Aorta (tissue), 5 donors: ENCODE measurements at regions not wholly inside any gene's neighbourhood (a gene's known extent, or its start where the extent isn't known, plus 50 kb on each side); places are given as distances from the start of the nearest gene placed in this dataset.

Source experiments
- ATAC-seq: fragments of 200-7000 bp; cut with Tn5 transposase; one replicate; pipeline ENCODE4 v1.9.1; 2022; ENCODE audit warnings: moderate library complexity; ENCODE audit not compliant: low FRiP score
- DNase-seq, 2 donors: peaks; one replicate each; pipeline ENCODE4 v3.0.0-alpha.2; 2020
- H3K27ac ChIP-seq, 2 donors: one replicate each; pipeline ENCODE4 v1.5.1; 2013; ENCODE audit warnings: low read length in 2 of 2, mild to moderate bottlenecking in 2 of 2, moderate library complexity in 2 of 2, control low read depth in 1 of 2, inconsistent platforms in 1 of 2, low read depth in 1 of 2
- H3K27me3 ChIP-seq, 2 donors: one replicate each; pipeline ENCODE4 v1.6.1; 2013; ENCODE audit warnings: control low read depth in 1 of 2, low read length in 1 of 2, mild to moderate bottlenecking in 1 of 2, moderate library complexity in 1 of 2; ENCODE audit not compliant: insufficient read depth in 2 of 2, control insufficient read depth in 1 of 2
- H3K36me3 ChIP-seq, 2 donors: one replicate each; pipeline ENCODE4 v1.6.1; 2013; ENCODE audit warnings: control low read depth in 1 of 2, low read length in 1 of 2, mild to moderate bottlenecking in 1 of 2; ENCODE audit not compliant: insufficient read depth in 2 of 2, control insufficient read depth in 1 of 2
- H3K4me1 ChIP-seq, 2 donors: one replicate each; pipeline ENCODE4 v1.6.1; 2013; ENCODE audit warnings: low read length in 2 of 2, control low read depth in 1 of 2, mild to moderate bottlenecking in 1 of 2, moderate library complexity in 1 of 2; ENCODE audit not compliant: insufficient read depth in 2 of 2, control insufficient read depth in 1 of 2
- H3K4me3 ChIP-seq, 2 donors: one replicate each; pipeline ENCODE4 v1.5.1; 2013; ENCODE audit warnings: low read length in 2 of 2, control low read depth in 1 of 2, mild to moderate bottlenecking in 1 of 2
- H3K9me3 ChIP-seq: one replicate; pipeline ENCODE4 v1.6.1; 2013; ENCODE audit warnings: mild to moderate bottlenecking, low read length; ENCODE audit not compliant: control insufficient read depth
- WGBS, 2 donors: extraction: QIAGEN DNeasy Blood & Tissue Kit; methylation state at CpG; one replicate each; pipeline ENCODE4 v1.1.7; 2013; 5-methylcytosine and 5-hydroxymethylcytosine counted together
- intact Hi-C, 2 donors: fragments of 100-400 bp; cut with DNase I; formaldehyde crosslinking; loops; one replicate each; pipeline versions ENCODE4 v1.14.2 to v1.15.0; 2022
- donor health status: healthy with polysubstance abuse.
- donor health status: Bipolar disorder and iron deficiency.
- donor health status: DM: no; HTN: no; CAD: no.
- donor health status: DM: no; HTN: no; CAD: no.
- donor health status: DM: yes; HTN: yes; CAD: no.

- peak overlapping the region in 1 of 2 donors; percentile 94 for H3K27ac ChIP-seq
- H3K27me3 ChIP-seq: no peaks in the 10 kb centered on the region
- H3K9me3 ChIP-seq: no peaks in the 10 kb centered on the region
- H3K4me1 ChIP-seq: peaks cover 3 to 4% of the 10 kb centered on the region in 2 donors
- ATAC-seq: no peak
- DNase-seq: no peak
- no peak overlapping the region for H3K4me3 ChIP-seq
- no peaks in the 10 kb centered on the region for H3K36me3 ChIP-seq
- intact Hi-C loops: loop anchor here in 1 of 2 donors (1.0 kb wide), 1 partner anchor 270 kb away; no protein-coding TSS in a partner anchor
- 48 to 50% methylated on average over 10 of the region's 10 CpGs for WGBS, 2 donors
Measured at GRCh38 chr10:4074545-4075407, 289.8 kb upstream of the KLF6 start.

- 4% methylated on average over 1 of the region's 1 CpG for WGBS, 2 donors
- Histone ChIP-seq H3K36me3 (no peaks in the 10 kb centered on the region), H3K4me1 (peaks cover 3 to 4% of the 10 kb centered on the region in 2 donors)
Measured at GRCh38 chr10:4073912-4074311, 288.9 kb upstream of the KLF6 start.

GRCh38 chr10:4070921-4071660 is 286.1 kb upstream of the KLF6 start:
- Histone ChIP-seq H3K27me3 (no peaks in the 10 kb centered on the region), H3K9me3 (no peaks in the 10 kb centered on the region), H3K4me3 (no peak overlapping the region), H3K4me1 (peaks cover 3 to 4% of the 10 kb centered on the region in 2 donors), H3K36me3 (no peaks in the 10 kb centered on the region), H3K27ac (no peak overlapping the region)
- WGBS, 2 donors: 84 to 89% methylated on average over 11 of the region's 11 CpGs
- intact Hi-C loops: no loop called here
- no peak for DNase-seq
- ATAC-seq: no peak

More at GRCh38 chr10:4073912-4074311, 288.9 kb upstream of the KLF6 start:
- no peak overlapping the region for H3K4me3 ChIP-seq
- DNase-seq (peak; percentile 80 to 82), ATAC-seq (peak; percentile 72)
- no peaks in the 10 kb centered on the region for H3K27me3 ChIP-seq
- intact Hi-C loops: loop anchor here in 1 of 2 donors (1.0 kb wide), 1 partner anchor 270 kb away; no protein-coding TSS in a partner anchor
- H3K27ac ChIP-seq: peak overlapping the region in 1 of 2 donors; percentile 78
- H3K9me3 ChIP-seq: no peaks in the 10 kb centered on the region

GRCh38 chr10:4070184-4070583 is 285.2 kb upstream of the KLF6 start:
- no peak for ATAC-seq
- DNase-seq: no peak
- H3K4me1 ChIP-seq: peaks cover 3 to 4% of the 10 kb centered on the region in 2 donors
- H3K9me3 ChIP-seq: no peaks in the 10 kb centered on the region
- no peak overlapping the region for H3K4me3 ChIP-seq
- H3K36me3 ChIP-seq: no peaks in the 10 kb centered on the region
- intact Hi-C loops: no loop called here
- no peaks in the 10 kb centered on the region for H3K27me3 ChIP-seq
- 2 to 6% methylated on average over 1 of the region's 1 CpG for WGBS, 2 donors
- H3K27ac ChIP-seq: no peak overlapping the region

GRCh38 chr10:4069491-4069890 is 284.5 kb upstream of the KLF6 start:
- Histone ChIP-seq H3K4me3 (no peak overlapping the region), H3K4me1 (peaks cover 0 to 3% of the 10 kb centered on the region in 2 donors), H3K9me3 (no peaks in the 10 kb centered on the region), H3K36me3 (no peaks in the 10 kb centered on the region), H3K27ac (peak overlapping the region in 1 of 2 donors; percentile 89), H3K27me3 (no peaks in the 10 kb centered on the region)
- ATAC-seq: no peak
- intact Hi-C loops: loop anchor here (10.0 kb wide), 2 partner anchors 275 to 835 kb away; no protein-coding TSS in a partner anchor
- WGBS, 2 donors: 48 to 50% methylated on average over 3 of the region's 3 CpGs
- no peak for DNase-seq

- WGBS, 2 donors: 96 to 99% methylated on average over 3 of the region's 3 CpGs
- H3K36me3 ChIP-seq: no peaks in the 10 kb centered on the region
- H3K27ac ChIP-seq: peak overlapping the region in 1 of 2 donors; percentile 89
- no peak for DNase-seq
- peaks cover 0 to 2% of the 10 kb centered on the region in 2 donors for H3K4me1 ChIP-seq
- H3K9me3 ChIP-seq: no peaks in the 10 kb centered on the region
- intact Hi-C loops: loop anchor here (10.0 kb wide), 2 partner anchors 276 to 834 kb away; no protein-coding TSS in a partner anchor
- H3K27me3 ChIP-seq: no peaks in the 10 kb centered on the region
- no peak overlapping the region for H3K4me3 ChIP-seq
- ATAC-seq: no peak
Measured at GRCh38 chr10:4068629-4069028, 283.6 kb upstream of the KLF6 start.

GRCh38 chr10:4067931-4068561 is 283.0 kb upstream of the KLF6 start:
- WGBS, 2 donors: 29 to 31% methylated on average over 6 of the region's 6 CpGs
- no peaks in the 10 kb centered on the region for H3K9me3 ChIP-seq
- H3K27me3 ChIP-seq: no peaks in the 10 kb centered on the region
- no peak overlapping the region for H3K4me3 ChIP-seq
- DNase-seq: no peak
- H3K36me3 ChIP-seq: no peaks in the 10 kb centered on the region
- peak overlapping the region in 1 of 2 donors; percentile 89 for H3K27ac ChIP-seq
- no peak for ATAC-seq
- intact Hi-C loops: loop anchor here (10.0 kb wide), 2 partner anchors 277 to 833 kb away; no protein-coding TSS in a partner anchor
- no peaks in the 10 kb centered on the region for H3K4me1 ChIP-seq

GRCh38 chr10:4067531-4067930 is 282.5 kb upstream of the KLF6 start:
- 72 to 76% methylated on average over 5 of the region's 5 CpGs for WGBS, 2 donors
- Histone ChIP-seq H3K4me1 (no peaks in the 10 kb centered on the region), H3K36me3 (no peaks in the 10 kb centered on the region), H3K4me3 (no peak overlapping the region), H3K9me3 (no peaks in the 10 kb centered on the region), H3K27ac (no peak overlapping the region), H3K27me3 (no peaks in the 10 kb centered on the region)
- intact Hi-C loops: loop anchor here (10.0 kb wide), 2 partner anchors 277 to 833 kb away; no protein-coding TSS in a partner anchor
- DNase-seq (no peak), ATAC-seq (no peak)
